T-helper 17 cell (primary cell): ENCODE measurements at regions not wholly inside any gene's neighbourhood (a gene's known extent, or its start where the extent isn't known, plus 50 kb on each side); places are given as distances from the start of the nearest gene placed in this dataset.
A peak's percentile ranks its signal among the peaks of the same experiment; 100 is the strongest.
"Not testable (repeated sequence)": the region's sequence is repeated elsewhere in the genome, so short reads cannot be mapped to it uniquely, and the experiment has no call there.

Source experiments
- ATAC-seq: fragments of 150-1000 bp; cut with Tn5 transposase; 2 replicates; pipeline ENCODE4 v1.10.0; 2021; ENCODE audit warnings: mild to moderate bottlenecking, moderate library complexity
- DNase-seq, 3 donors: peaks; one replicate each; pipeline versions ENCODE4 v3.0.0 to v3.0.0-alpha.2; 2020 to 2021
- H3K9me3 ChIP-seq: one replicate; pipeline ENCODE4 v1.7.0; 2013; ENCODE audit warnings: low read length, mild to moderate bottlenecking; ENCODE audit not compliant: control insufficient read depth, poor library complexity, severe bottlenecking
- H3K27ac Mint-ChIP-seq: one replicate; pipeline ENCODE4 v1.8.0; 2022; ENCODE audit warnings: mild to moderate bottlenecking, moderate library complexity, mixed read lengths
- H3K27me3 Mint-ChIP-seq: one replicate; pipeline ENCODE4 v1.8.0; 2022; ENCODE audit warnings: mixed read lengths
- H3K36me3 Mint-ChIP-seq: one replicate; pipeline ENCODE4 v1.8.0; 2022; ENCODE audit warnings: low read depth, mixed read lengths
- H3K4me1 Mint-ChIP-seq: one replicate; pipeline ENCODE4 v1.8.0; 2022; ENCODE audit warnings: mild to moderate bottlenecking, mixed read lengths
- H3K4me3 Mint-ChIP-seq: one replicate; pipeline ENCODE4 v1.8.0; 2022; ENCODE audit warnings: mild to moderate bottlenecking, moderate library complexity, mixed read lengths

- no peaks in the 10 kb centered on the region for H3K9me3 ChIP-seq
- Mint-ChIP-seq H3K36me3 (peaks cover 2% of the 10 kb centered on the region), H3K27ac (no peak overlapping the region), H3K27me3 (peaks cover 4% of the 10 kb centered on the region), H3K4me1 (peaks cover 14% of the 10 kb centered on the region), H3K4me3 (no peak overlapping the region)
- ATAC-seq = no peak
- no peak for DNase-seq
Observed at GRCh38 chr4:128556756-128557155, 252.7 kb upstream of the JADE1 start.

GRCh38 chr4:128553686-128554515 lies 255.6 kb upstream of the JADE1 start:
- H3K4me3 Mint-ChIP-seq = peak overlapping the region; percentile 91
- peaks cover 20% of the 10 kb centered on the region for H3K27me3 Mint-ChIP-seq
- DNase-seq (no peak), ATAC-seq (no peak)
- peak overlapping the region; percentile 97 for H3K27ac Mint-ChIP-seq
- peaks cover 2% of the 10 kb centered on the region for H3K36me3 Mint-ChIP-seq
- peaks cover 15% of the 10 kb centered on the region for H3K4me1 Mint-ChIP-seq
- H3K9me3 ChIP-seq = no peaks in the 10 kb centered on the region

DNA sequence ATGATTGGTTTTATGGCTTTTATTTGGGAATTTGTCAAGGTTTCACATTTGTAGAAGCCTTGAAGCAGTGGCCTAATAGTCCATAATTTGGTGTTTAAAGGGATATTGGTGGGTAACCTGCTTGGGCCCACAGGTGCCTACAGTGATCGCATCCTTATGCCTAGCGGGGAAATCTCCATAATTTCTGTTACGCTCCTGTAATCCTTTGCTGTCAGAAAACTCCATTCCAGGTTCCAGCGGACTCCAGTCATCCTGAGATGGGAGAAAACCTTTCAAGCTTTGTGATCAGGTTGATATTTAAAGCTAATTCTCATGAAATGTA lies 257.0 kb upstream of the JADE1 start:
- no peak for ATAC-seq

DNA sequence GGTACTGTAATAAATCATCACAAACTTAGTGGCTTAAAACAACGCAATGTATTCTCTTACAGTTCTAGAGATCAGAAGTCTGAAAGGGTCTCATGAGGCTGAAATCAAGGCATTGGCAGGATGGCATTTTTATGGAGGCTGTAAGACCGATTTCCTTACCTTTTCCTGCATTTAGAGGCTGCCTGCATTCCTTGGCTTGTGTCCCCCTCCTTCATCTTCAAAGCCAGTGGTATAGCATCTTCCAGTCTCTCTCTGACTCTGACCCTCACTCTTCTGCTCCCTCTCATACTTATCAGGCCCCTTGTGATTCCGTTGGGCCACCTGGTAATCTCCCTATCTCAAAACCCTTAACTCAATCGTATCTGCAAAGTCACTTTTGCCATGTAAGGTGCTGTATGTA lies 258.2 kb upstream of the JADE1 start:
- Mint-ChIP-seq H3K27me3 (peaks cover 27% of the 10 kb centered on the region), H3K27ac (no peak overlapping the region), H3K4me3 (no peak overlapping the region), H3K4me1 (peaks cover 15% of the 10 kb centered on the region), H3K36me3 (peaks cover 2% of the 10 kb centered on the region)
- no peaks in the 10 kb centered on the region for H3K9me3 ChIP-seq
- no peak for ATAC-seq
- no peak for DNase-seq

More for the DNA sequence above, 257.0 kb upstream of the JADE1 start:
- peaks cover 22% of the 10 kb centered on the region for H3K27me3 Mint-ChIP-seq
- H3K4me3 Mint-ChIP-seq = peak overlapping the region; percentile 91
- peak overlapping the region; percentile 97 for H3K27ac Mint-ChIP-seq
- no peaks in the 10 kb centered on the region for H3K9me3 ChIP-seq
- H3K4me1 Mint-ChIP-seq = peaks cover 15% of the 10 kb centered on the region
- H3K36me3 Mint-ChIP-seq = peaks cover 2% of the 10 kb centered on the region
- no peak for DNase-seq

DNA sequence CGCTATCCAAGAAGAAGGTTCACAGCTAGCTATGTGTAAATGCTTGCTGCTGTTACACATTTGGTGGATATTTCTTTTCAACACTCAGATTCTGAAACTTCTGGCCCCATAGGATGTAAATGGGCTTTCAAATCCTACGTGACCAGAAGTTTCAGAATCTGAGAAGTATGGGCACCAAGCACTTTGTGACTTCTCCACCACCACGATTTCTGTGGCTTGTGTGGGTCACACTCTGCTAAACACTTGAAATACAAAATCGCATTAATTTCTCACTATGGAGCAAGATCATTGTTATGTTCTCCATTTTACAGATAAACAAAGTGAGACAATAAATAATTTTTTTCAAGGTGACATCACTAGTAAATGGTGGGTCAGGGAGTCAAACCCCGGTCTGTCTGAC lies 259.4 kb upstream of the JADE1 start:
- H3K4me3 Mint-ChIP-seq = no peak overlapping the region
- no peak for ATAC-seq
- no peak for DNase-seq
- peaks cover 27% of the 10 kb centered on the region for H3K27me3 Mint-ChIP-seq
- H3K4me1 Mint-ChIP-seq = peaks cover 15% of the 10 kb centered on the region
- H3K27ac Mint-ChIP-seq = no peak overlapping the region
- H3K36me3 Mint-ChIP-seq = peaks cover 2% of the 10 kb centered on the region
- H3K9me3 ChIP-seq = no peaks in the 10 kb centered on the region

DNA sequence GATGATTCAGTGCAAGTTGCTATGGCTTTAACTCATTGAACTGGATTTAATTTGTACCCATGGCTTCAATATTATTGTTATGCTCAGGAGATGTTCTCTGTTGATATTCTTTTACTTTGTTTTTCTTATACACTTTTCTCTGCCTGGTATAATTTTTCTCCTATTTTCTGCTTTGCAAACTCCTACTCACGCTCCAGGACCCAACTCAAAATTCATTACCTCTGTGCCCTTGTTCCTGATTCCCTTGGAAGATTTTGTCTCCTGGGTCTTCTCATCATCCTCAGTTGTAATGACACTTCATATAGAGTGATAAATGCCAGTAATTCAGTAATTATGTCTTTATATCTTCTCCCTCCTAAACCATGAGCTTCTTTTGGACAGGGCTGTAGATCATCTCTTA lies 259.9 kb upstream of the JADE1 start:
- peaks cover 27% of the 10 kb centered on the region for H3K27me3 Mint-ChIP-seq
- H3K36me3 Mint-ChIP-seq = peaks cover 2% of the 10 kb centered on the region
- no peak overlapping the region for H3K27ac Mint-ChIP-seq
- H3K4me1 Mint-ChIP-seq = peaks cover 15% of the 10 kb centered on the region
- DNase-seq (no peak), ATAC-seq (no peak)
- no peak overlapping the region for H3K4me3 Mint-ChIP-seq
- H3K9me3 ChIP-seq = no peaks in the 10 kb centered on the region

- no peaks in the 10 kb centered on the region for H3K9me3 ChIP-seq
- H3K36me3 Mint-ChIP-seq = peaks cover 2% of the 10 kb centered on the region
- ATAC-seq (no peak), DNase-seq (no peak)
- H3K27me3 Mint-ChIP-seq = peaks cover 32% of the 10 kb centered on the region
- H3K27ac Mint-ChIP-seq = no peak overlapping the region
- H3K4me3 Mint-ChIP-seq = no peak overlapping the region
- H3K4me1 Mint-ChIP-seq = peaks cover 11% of the 10 kb centered on the region
Observed at GRCh38 chr4:128548381-128548780, 260.8 kb upstream of the PGRMC2 start.

DNA sequence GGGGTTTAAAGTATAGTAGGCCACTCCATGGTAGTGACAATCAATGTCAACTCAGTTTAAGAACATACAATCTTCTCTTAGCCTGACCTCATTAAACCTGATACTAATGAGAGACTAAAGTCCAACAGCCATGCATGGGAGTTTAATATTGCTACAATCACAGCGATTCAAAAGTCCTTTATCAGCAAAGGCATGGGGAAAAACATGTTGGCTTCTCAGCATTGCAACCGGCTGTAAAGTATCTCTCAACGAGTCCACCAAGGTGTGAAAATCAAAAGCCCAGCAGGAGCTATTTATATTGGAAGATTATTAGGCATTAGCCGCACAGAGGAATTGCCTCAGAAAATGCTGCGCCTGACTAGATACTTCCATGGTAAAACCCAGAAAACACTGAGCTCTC lies 256.7 kb upstream of the PGRMC2 start:
- H3K4me1 Mint-ChIP-seq = peaks cover 3% of the 10 kb centered on the region
- H3K4me3 Mint-ChIP-seq = no peak overlapping the region
- DNase-seq (no peak), ATAC-seq (no peak)
- no peak overlapping the region for H3K27ac Mint-ChIP-seq
- no peaks in the 10 kb centered on the region for H3K36me3 Mint-ChIP-seq
- no peaks in the 10 kb centered on the region for H3K9me3 ChIP-seq
- H3K27me3 Mint-ChIP-seq = peaks cover 17% of the 10 kb centered on the region

- Mint-ChIP-seq H3K27me3 (peaks cover 16% of the 10 kb centered on the region), H3K27ac (no peak overlapping the region), H3K36me3 (no peaks in the 10 kb centered on the region), H3K4me3 (no peak overlapping the region), H3K4me1 (no peaks in the 10 kb centered on the region)
- H3K9me3 ChIP-seq = no peaks in the 10 kb centered on the region
- no peak for DNase-seq
- ATAC-seq = no peak
Observed at GRCh38 chr4:128543696-128544095, 256.1 kb upstream of the PGRMC2 start.

GRCh38 chr4:128542047-128542446 lies 254.4 kb upstream of the PGRMC2 start:
- Mint-ChIP-seq H3K27ac (no peak overlapping the region), H3K36me3 (no peaks in the 10 kb centered on the region), H3K4me1 (no peaks in the 10 kb centered on the region), H3K4me3 (no peak overlapping the region), H3K27me3 (peaks cover 23% of the 10 kb centered on the region)
- DNase-seq = no peak
- no peaks in the 10 kb centered on the region for H3K9me3 ChIP-seq
- no peak for ATAC-seq

GRCh38 chr4:128540122-128540521 lies 252.5 kb upstream of the PGRMC2 start:
- Mint-ChIP-seq H3K27ac (no peak overlapping the region), H3K36me3 (no peaks in the 10 kb centered on the region), H3K27me3 (peaks cover 32% of the 10 kb centered on the region), H3K4me1 (no peaks in the 10 kb centered on the region), H3K4me3 (no peak overlapping the region)
- DNase-seq (no peak), ATAC-seq (no peak)
- no peaks in the 10 kb centered on the region for H3K9me3 ChIP-seq

DNA sequence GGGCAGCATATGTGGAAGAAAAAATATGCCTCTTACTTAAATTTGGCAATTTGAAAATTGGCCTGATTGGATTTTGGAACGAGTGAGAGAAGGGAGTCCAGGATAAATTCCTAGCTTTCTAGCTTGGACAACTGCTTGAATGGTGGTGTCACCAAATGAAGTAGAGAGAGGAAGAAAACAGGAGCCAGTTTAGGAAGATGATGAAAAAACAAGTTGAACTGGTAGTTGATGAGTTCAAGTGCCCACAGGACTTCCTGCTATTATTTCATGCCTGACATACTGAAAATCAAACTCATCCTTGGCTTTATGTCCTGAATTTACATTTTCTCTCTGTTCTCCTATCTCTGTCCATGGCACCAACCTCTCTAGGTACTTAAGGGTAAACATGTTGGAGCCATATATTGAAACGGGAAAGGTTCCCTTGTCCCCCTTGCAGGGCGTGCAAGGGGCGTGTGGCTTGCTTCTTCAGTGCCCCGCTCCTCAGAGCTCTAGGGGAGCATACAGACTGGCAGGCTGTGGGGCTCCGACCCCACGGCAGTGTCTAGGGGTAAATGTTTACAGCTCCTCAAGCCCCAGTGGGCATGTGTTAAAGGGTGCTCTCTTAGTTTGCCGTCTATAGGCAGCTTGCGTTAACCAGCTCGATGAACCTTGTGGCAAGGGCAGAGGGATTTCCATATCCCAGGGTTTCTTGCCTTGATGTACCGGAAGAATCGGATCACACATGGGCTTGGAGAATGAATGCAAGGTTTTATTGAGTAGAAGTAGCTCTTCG lies 250.7 kb upstream of the PGRMC2 start:
- no peak for DNase-seq
- no peak overlapping the region for H3K27ac Mint-ChIP-seq
- ATAC-seq = no peak
- no peaks in the 10 kb centered on the region for H3K4me1 Mint-ChIP-seq
- peaks cover 36% of the 10 kb centered on the region for H3K27me3 Mint-ChIP-seq
- H3K9me3 ChIP-seq = no peaks in the 10 kb centered on the region
- H3K36me3 Mint-ChIP-seq = no peaks in the 10 kb centered on the region
- H3K4me3 Mint-ChIP-seq = no peak overlapping the region

DNA sequence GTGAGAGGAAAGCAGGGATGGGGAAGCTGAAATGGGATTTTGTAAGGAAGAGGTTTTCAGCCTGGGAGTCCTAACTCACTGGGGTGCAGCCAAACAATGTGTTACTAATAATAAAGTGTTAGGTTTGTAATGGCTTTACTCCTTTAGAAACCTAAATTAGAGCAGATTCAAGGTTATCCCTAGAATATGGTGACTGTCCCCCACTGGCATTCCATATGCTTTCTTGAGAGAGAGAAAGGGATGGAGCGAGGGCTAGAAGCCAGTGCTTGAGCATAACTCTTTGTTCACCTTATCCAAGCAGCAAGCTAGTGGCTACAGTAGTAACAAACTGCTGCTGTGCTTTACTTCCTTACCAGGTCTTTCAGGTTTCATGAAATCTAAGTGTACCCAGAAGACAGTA lies 249.1 kb upstream of the PGRMC2 start:
- Mint-ChIP-seq H3K4me3 (no peak overlapping the region), H3K4me1 (no peaks in the 10 kb centered on the region), H3K36me3 (peaks cover 3% of the 10 kb centered on the region), H3K27ac (no peak overlapping the region), H3K27me3 (peaks cover 35% of the 10 kb centered on the region)
- ATAC-seq = no peak
- H3K9me3 ChIP-seq = no peaks in the 10 kb centered on the region
- no peak for DNase-seq

- H3K4me1 Mint-ChIP-seq, ATAC-seq, H3K4me3 Mint-ChIP-seq, DNase-seq, H3K9me3 ChIP-seq, H3K27ac Mint-ChIP-seq, H3K36me3 Mint-ChIP-seq: not testable (repeated sequence)
- H3K27me3 Mint-ChIP-seq = peaks cover 35% of the 10 kb centered on the region
Observed at GRCh38 chr4:128535510-128535909, 247.9 kb upstream of the PGRMC2 start.
